Endothelial cell of umbilical vein (primary cell): ENCODE measurements at regions not wholly inside any gene's neighbourhood (a gene's known extent, or its start where the extent isn't known, plus 50 kb on each side); places are given as distances from the start of the nearest gene placed in this dataset.

Experiments used
- BruUV-seq: library from RNA; stranded (reverse); fragments of 400-500 nt; replicated peaks from 2 replicates; lab custom pipeline; 2021; lab: Mats Ljungman, UMichigan
- CTCF ChIA-PET: fragments of 300-600, 350-600 bp; sonication (Branson Sonifier 250); formaldehyde crosslinking; loops from one replicate; lab custom pipeline; 2021; ENCODE audit warnings: antibody characterized with exemption, inconsistent platforms; lab: Charles Lee
- POLR2A ChIA-PET: fragments of 300-600, 350-600 bp; sonication (Branson Sonifier 250); formaldehyde crosslinking; loops from one replicate; lab custom pipeline; 2021; ENCODE audit warnings: antibody characterized with exemption, inconsistent platforms; lab: Charles Lee
- DNase-seq: peaks from one replicate; pipeline ENCODE4 v3.0.0-alpha.2; 2011; ENCODE audit warnings: low read depth, low spot score
- FAIRE-seq: peaks from 2 replicates; lab custom pipeline; 2011; peaks lifted over from hg19 to GRCh38; lab: Jason Lieb, UNC
- H2AFZ ChIP-seq: 2 replicates; pipeline ENCODE4 v1.6.0; 2012; ENCODE audit warnings: low read depth, low read length, control low read depth, inconsistent platforms
- H3K27ac ChIP-seq: 2 replicates; pipeline ENCODE4 v1.5.1; 2011; ENCODE audit warnings: low read depth, mild to moderate bottlenecking, control low read depth, low read length, moderate library complexity; ENCODE audit not compliant: insufficient read depth
- H3K27me3 ChIP-seq, 2 experiments: 2 replicates each; pipeline versions ENCODE4 v1.6.0 to v1.6.1; 2011; ENCODE audit warnings: low read length in 2 of 2, mixed read lengths in 1 of 2; ENCODE audit not compliant: control insufficient read depth in 2 of 2, insufficient read depth in 2 of 2
- H3K36me3 ChIP-seq, 2 experiments: 2 replicates in 1 of 2; 3 replicates in 1 of 2; pipeline ENCODE4 v1.5.1; 2011; ENCODE audit warnings: low read length in 2 of 2, mild to moderate bottlenecking in 1 of 2, moderate library complexity in 1 of 2; ENCODE audit not compliant: control insufficient read depth in 2 of 2, insufficient read depth in 2 of 2; ENCODE audit errors: extremely low read depth in 1 of 2
- H3K4me1 ChIP-seq: 3 replicates; pipeline ENCODE4 v1.5.1; 2011; ENCODE audit warnings: mild to moderate bottlenecking, low read length; ENCODE audit not compliant: control insufficient read depth, insufficient read depth; ENCODE audit errors: extremely low read depth
- H3K4me2 ChIP-seq: 2 replicates; pipeline ENCODE4 v1.6.1; 2011; ENCODE audit warnings: low read length, control low read depth, mixed read lengths; ENCODE audit not compliant: insufficient read depth
- H3K4me3 ChIP-seq, 3 experiments: fragments of 200-600 bp in 1 of 3; sonication (generic), shearing (Covaris generic) in 1 of 3; replicated peaks in 1 of 3; 2 replicates each; pipeline ENCODE4 v1.5.1; 2011 to 2016; ENCODE audit warnings: control low read depth in 3 of 3, low read length in 3 of 3, mild to moderate bottlenecking in 2 of 3, inconsistent platforms in 1 of 3, low read depth in 1 of 3, moderate library complexity in 1 of 3; ENCODE audit not compliant: insufficient read depth in 1 of 3
- H3K79me2 ChIP-seq: 2 replicates; pipeline ENCODE4 v1.6.0; 2012; ENCODE audit warnings: low read length, inconsistent platforms; ENCODE audit not compliant: control insufficient read depth, insufficient read depth
- H3K9ac ChIP-seq: replicated peaks from 2 replicates; pipeline ENCODE3; 2011; ENCODE audit warnings: low read length, control low read depth; ENCODE audit not compliant: insufficient read depth; ENCODE audit errors: extremely low read depth
- H3K9me1 ChIP-seq: replicated peaks from 3 replicates; pipeline ENCODE4 v1.6.0; 2011; ENCODE audit warnings: mild to moderate bottlenecking, low read length; ENCODE audit not compliant: control insufficient read depth, insufficient read depth; ENCODE audit errors: extremely low read depth
- H3K9me3 ChIP-seq: replicated peaks from 2 replicates; pipeline ENCODE4 v1.5.1; 2012; ENCODE audit warnings: low read length, inconsistent platforms; ENCODE audit not compliant: control insufficient read depth, insufficient read depth
- H4K20me1 ChIP-seq: replicated peaks from 2 replicates; pipeline ENCODE3; 2011; ENCODE audit warnings: mild to moderate bottlenecking, low read length; ENCODE audit not compliant: control insufficient read depth, insufficient read depth; ENCODE audit errors: extremely low read depth
- CTCF ChIP-seq, 2 donors: IDR thresholded peaks; 1 replicate in 1 of 2; 2 replicates in 1 of 2; pipeline ENCODE4 v1.5.1; 2011; ENCODE audit warnings: low read length in 2 of 2, mild to moderate bottlenecking in 2 of 2, moderate library complexity in 2 of 2, control low read depth in 1 of 2, inconsistent platforms in 1 of 2, low read depth in 1 of 2; ENCODE audit not compliant: insufficient read depth in 1 of 2; ENCODE audit errors: extremely low read depth in 1 of 2
- EZH2 ChIP-seq: IDR thresholded peaks from 2 replicates; pipeline ENCODE4 v1.6.1; 2012; ENCODE audit warnings: borderline replicate concordance, low read depth, mild to moderate bottlenecking, moderate library complexity, low read length, inconsistent platforms; ENCODE audit not compliant: severe bottlenecking
- FOS ChIP-seq: IDR thresholded peaks from 2 replicates; pipeline ENCODE4 v1.6.1; 2011; ENCODE audit warnings: mild to moderate bottlenecking, low read length, moderate library complexity, borderline replicate concordance; ENCODE audit not compliant: insufficient read depth
- GATA2 ChIP-seq: IDR thresholded peaks from 2 replicates; pipeline ENCODE4 v1.7.0; 2011; ENCODE audit warnings: low read depth, mild to moderate bottlenecking, moderate library complexity, mixed read lengths, low read length; ENCODE audit not compliant: insufficient read length, insufficient read depth
- JUN ChIP-seq: IDR thresholded peaks from 2 replicates; pipeline ENCODE4 v1.6.1; 2011; ENCODE audit warnings: borderline replicate concordance, low read depth; ENCODE audit not compliant: insufficient read length, insufficient read depth
- MAX ChIP-seq: IDR thresholded peaks from 2 replicates; pipeline ENCODE4 v1.6.1; 2011; ENCODE audit not compliant: insufficient read depth, insufficient read length
- MYC ChIP-seq: IDR thresholded peaks from one replicate; pipeline ENCODE4 v1.6.1; 2011; ENCODE audit warnings: mild to moderate bottlenecking, low read depth, low read length
- POLR2A ChIP-seq: IDR thresholded peaks from 2 replicates; pipeline ENCODE4 v1.6.1; 2012; ENCODE audit warnings: low read depth, mild to moderate bottlenecking, control low read depth, low read length
- POLR2AphosphoS5 ChIP-seq: IDR thresholded peaks from 2 replicates; pipeline ENCODE4 v1.6.1; 2012; ENCODE audit warnings: low read depth, mild to moderate bottlenecking, control low read depth, low read length, moderate library complexity; ENCODE audit not compliant: insufficient read depth
- dilution Hi-C: fragments of 300-500 bp; cut with MboI; formaldehyde crosslinking; loops from one replicate; pipeline ENCODE4 v1.15.0; 2019; ENCODE audit warnings: low sequenced_read_pairs; ENCODE audit not compliant: extremely low pct_ligation_motif_present
- intact Hi-C: fragments of 100-400 bp; cut with micrococcal nuclease; formaldehyde crosslinking; loops from one replicate; pipeline ENCODE4 v1.10.0; 2022

GRCh38 chr9:38253200-38253599 is 139.3 kb upstream of the ALDH1B1 start:
- no TSS peak for BruUV-seq
- no peaks in the 10 kb centered on the region for H3K79me2 ChIP-seq
- no peaks in the 10 kb centered on the region for H4K20me1 ChIP-seq
- POLR2A ChIA-PET, result no interaction called here
- DNase-seq (no peak), FAIRE-seq (no peak)
- no peaks in the 10 kb centered on the region for H3K9me3 ChIP-seq
- H3K27ac ChIP-seq, result no peak overlapping the region
- H3K4me1 ChIP-seq, result no peaks in the 10 kb centered on the region
- dilution Hi-C loops, result no loop called here
- H3K9me1 ChIP-seq, result no peaks in the 10 kb centered on the region
- no peak overlapping the region for H3K9ac ChIP-seq
- TF ChIP-seq EZH2 (no peak), JUN (no peak), POLR2AphosphoS5 (no peak), GATA2 (no peak), MYC (no peak), FOS (no peak), POLR2A (no peak), MAX (no peak), CTCF (IDR thresholded peaks at IDR 0.05; ENCODE audit: extremely low read depth in 1 of 2, insufficient read depth in 1 of 2, low read depth in 1 of 2, low read length in 2 of 2) (no peak)
- no peak overlapping the region for H3K4me3 ChIP-seq
- CTCF ChIA-PET, result no interaction called here
- intact Hi-C loops, result no loop called here
- H3K27me3 ChIP-seq, result peaks cover 3 to 7% of the 10 kb centered on the region in 2 experiments
- H3K4me2 ChIP-seq, result no peak overlapping the region
- H3K36me3 ChIP-seq, result no peaks in the 10 kb centered on the region
- no peak overlapping the region for H2AFZ ChIP-seq
